IMR-90 (cell line): ENCODE measurements at regions not wholly inside any gene's neighbourhood (a gene's known extent, or its start where the extent isn't known, plus 50 kb on each side); places are given as distances from the start of the nearest gene placed in this dataset.

Experiments
- ATAC-seq: fragments of 200-7000 bp; cut with Tn5 transposase; 2 replicates; pipeline ENCODE4 v1.9.1; 2020; ENCODE audit warnings: low read depth, mild to moderate bottlenecking, moderate library complexity
- BruUV-seq: library from RNA; stranded (reverse); fragments of 400-500 nt; replicated peaks from 2 replicates; lab custom pipeline; 2021; lab: Mats Ljungman, UMichigan
- CTCF ChIA-PET: fragments of 300-600 bp; formaldehyde crosslinking; extraction: SDS; loops from one replicate; lab custom pipeline; 2021; ENCODE audit warnings: antibody characterized with exemption; lab: Yijun Ruan, JAX
- POLR2A ChIA-PET: fragments of 300-600 bp; sonication (Branson Sonifier 250); formaldehyde crosslinking; loops from one replicate; lab custom pipeline; 2022; ENCODE audit warnings: antibody characterized with exemption; ENCODE audit not compliant: unreplicated experiment; lab: Charles Lee
- DNase-seq: peaks from one replicate; pipeline ENCODE4 v3.0.0; 2013
- H2AFZ ChIP-seq: replicated peaks from 2 replicates; pipeline ENCODE3; 2013; ENCODE audit warnings: low read length, mild to moderate bottlenecking; ENCODE audit not compliant: poor library complexity
- H2AK5ac ChIP-seq: 2 replicates; pipeline ENCODE4 v1.6.1; 2013; ENCODE audit warnings: low read depth, low read length, inconsistent platforms
- H2AK9ac ChIP-seq: replicated peaks from 2 replicates; pipeline ENCODE3; 2013; ENCODE audit warnings: mild to moderate bottlenecking, low read depth, low read length, moderate library complexity; ENCODE audit not compliant: poor library complexity
- H2BK120ac ChIP-seq: 2 replicates; pipeline ENCODE4 v1.6.1; 2013; ENCODE audit warnings: low read depth, low read length, inconsistent platforms
- H2BK15ac ChIP-seq: 3 replicates; pipeline ENCODE4 v1.6.1; 2013; ENCODE audit warnings: low read depth, low read length, inconsistent platforms
- H2BK20ac ChIP-seq: 2 replicates; pipeline ENCODE4 v1.6.1; 2013; ENCODE audit warnings: low read depth, mild to moderate bottlenecking, inconsistent platforms, low read length, moderate library complexity
- H2BK5ac ChIP-seq: 2 replicates; pipeline ENCODE4 v1.6.1; 2013; ENCODE audit warnings: mild to moderate bottlenecking, low read depth, low read length, inconsistent platforms; ENCODE audit not compliant: poor library complexity, severe bottlenecking
- H3K14ac ChIP-seq: replicated peaks from 2 replicates; pipeline ENCODE4 v1.6.1; 2013; ENCODE audit warnings: low read depth, low read length, inconsistent platforms
- H3K18ac ChIP-seq: 2 replicates; pipeline ENCODE4 v1.6.1; 2013; ENCODE audit warnings: low read depth, low read length, control low read depth
- H3K23ac ChIP-seq: 2 replicates; pipeline ENCODE4 v1.6.1; 2013; ENCODE audit warnings: low read depth, low read length, inconsistent platforms
- H3K27ac ChIP-seq: 2 replicates; pipeline ENCODE4 v1.5.1; 2013; ENCODE audit warnings: mild to moderate bottlenecking, control low read depth, low read length; ENCODE audit not compliant: insufficient read depth
- H3K27me3 ChIP-seq: 2 replicates; pipeline ENCODE4 v1.6.1; 2013; ENCODE audit warnings: low read length; ENCODE audit not compliant: control insufficient read depth, insufficient read depth
- H3K36me3 ChIP-seq: 2 replicates; pipeline ENCODE4 v1.6.1; 2013; ENCODE audit warnings: low read length, mixed read lengths; ENCODE audit not compliant: control insufficient read depth, insufficient read depth
- H3K4ac ChIP-seq: 2 replicates; pipeline ENCODE4 v1.6.1; 2013; ENCODE audit warnings: low read depth, low read length, inconsistent platforms
- H3K4me1 ChIP-seq: 2 replicates; pipeline ENCODE4 v1.6.1; 2013; ENCODE audit warnings: low read length, mixed read lengths; ENCODE audit not compliant: control insufficient read depth, insufficient read depth
- H3K4me2 ChIP-seq: 2 replicates; pipeline ENCODE4 v1.6.1; 2013; ENCODE audit warnings: low read depth, mild to moderate bottlenecking, control low read depth, low read length, moderate library complexity
- H3K4me3 ChIP-seq: 2 replicates; pipeline ENCODE4 v1.5.1; 2013; ENCODE audit warnings: low read depth, mild to moderate bottlenecking, control low read depth, low read length, moderate library complexity; ENCODE audit not compliant: insufficient read depth
- H3K56ac ChIP-seq: 2 replicates; pipeline ENCODE4 v1.6.1; 2013; ENCODE audit warnings: low read length, inconsistent platforms; ENCODE audit not compliant: insufficient read depth; ENCODE audit errors: extremely low read depth
- H3K79me1 ChIP-seq, 2 experiments: 2 replicates each; pipeline ENCODE4 v1.6.1; 2013; ENCODE audit warnings: low read length in 2 of 2, inconsistent platforms in 1 of 2, low read depth in 1 of 2
- H3K9ac ChIP-seq: 2 replicates; pipeline ENCODE4 v1.6.1; 2013; ENCODE audit warnings: low read depth, low read length, control low read depth
- H3K9me1 ChIP-seq: 2 replicates; pipeline ENCODE4 v1.6.1; 2013; ENCODE audit warnings: low read length, inconsistent platforms; ENCODE audit not compliant: insufficient read depth
- H3K9me3 ChIP-seq: 2 replicates; pipeline ENCODE4 v1.6.1; 2013; ENCODE audit warnings: low read length; ENCODE audit not compliant: control insufficient read depth, insufficient read depth
- H4K20me1 ChIP-seq: 2 replicates; pipeline ENCODE4 v1.6.1; 2013; ENCODE audit warnings: low read length, inconsistent platforms; ENCODE audit not compliant: insufficient read depth
- H4K5ac ChIP-seq: 2 replicates; pipeline ENCODE4 v1.6.1; 2013; ENCODE audit warnings: mild to moderate bottlenecking, low read depth, low read length, control low read depth
- H4K8ac ChIP-seq, 2 experiments: 2 replicates each; pipeline ENCODE4 v1.6.1; 2013; ENCODE audit warnings: low read depth in 2 of 2, low read length in 2 of 2, control low read depth in 1 of 2, inconsistent platforms in 1 of 2
- H4K91ac ChIP-seq: 2 replicates; pipeline ENCODE4 v1.6.1; 2013; ENCODE audit warnings: low read depth, low read length, inconsistent platforms; ENCODE audit not compliant: insufficient read depth
- BHLHE40 ChIP-seq: fragments of 150-350 bp; IDR thresholded peaks from 2 replicates; pipeline ENCODE4 v1.6.1; 2016; ENCODE audit warnings: mild to moderate bottlenecking, low read depth, low read length
- CEBPB ChIP-seq: IDR thresholded peaks from 2 replicates; pipeline ENCODE4 v1.6.1; 2012; ENCODE audit warnings: low read depth, low read length, improper control_type of control experiment
- CHD1 ChIP-seq: IDR thresholded peaks from 2 replicates; pipeline ENCODE4 v1.6.1; 2012; ENCODE audit warnings: low read depth, low read length, improper control_type of control experiment
- CTCF ChIP-seq: conservative IDR thresholded peaks from 2 replicates; pipeline ENCODE4 v1.5.1; 2012; ENCODE audit warnings: mild to moderate bottlenecking, low read depth, low read length, improper control_type of control experiment
- ELK1 ChIP-seq: fragments of 150-350 bp; IDR thresholded peaks from 2 replicates; pipeline ENCODE4 v1.6.1; 2016; ENCODE audit warnings: low read depth, mild to moderate bottlenecking, low read length, moderate library complexity, borderline replicate concordance
- FOS ChIP-seq: fragments of 150-350 bp; IDR thresholded peaks from 2 replicates; pipeline ENCODE4 v1.6.1; 2016; ENCODE audit warnings: low read depth, low read length
- MAFK ChIP-seq: IDR thresholded peaks from 2 replicates; pipeline ENCODE4 v1.6.1; 2012; ENCODE audit warnings: low read depth, low read length, improper control_type of control experiment
- MAZ ChIP-seq: IDR thresholded peaks from 2 replicates; pipeline ENCODE4 v1.6.1; 2012; ENCODE audit warnings: low read depth, mild to moderate bottlenecking, low read length, improper control_type of control experiment, moderate library complexity, borderline replicate concordance
- MXI1 ChIP-seq: IDR thresholded peaks from 2 replicates; pipeline ENCODE4 v1.6.1; 2012; ENCODE audit warnings: low read depth, mild to moderate bottlenecking, low read length, moderate library complexity, borderline replicate concordance
- NFE2L2 ChIP-seq: fragments of 150-350 bp; IDR thresholded peaks from 2 replicates; pipeline ENCODE4 v1.6.1; 2016; ENCODE audit warnings: low read depth, mild to moderate bottlenecking, low read length
- POLR2A ChIP-seq: IDR thresholded peaks from 2 replicates; pipeline ENCODE4 v1.6.1; 2012; ENCODE audit warnings: mild to moderate bottlenecking, low read depth, low read length
- RAD21 ChIP-seq: IDR thresholded peaks from 2 replicates; pipeline ENCODE4 v1.6.1; 2012; ENCODE audit warnings: low read length, improper control_type of control experiment
- RCOR1 ChIP-seq: IDR thresholded peaks from 2 replicates; pipeline ENCODE4 v1.6.1; 2012; ENCODE audit warnings: mild to moderate bottlenecking, low read length, improper control_type of control experiment; ENCODE audit not compliant: insufficient replicate concordance
- USF2 ChIP-seq: fragments of 150-350 bp; IDR thresholded peaks from 2 replicates; pipeline ENCODE4 v1.6.1; 2017; ENCODE audit warnings: mild to moderate bottlenecking, antibody characterized with exemption, low read length, low read depth
- WGBS, 2 experiments: methylation state at CpG; one replicate each; pipeline versions ENCODE4 v1.1.5 to v1.1.7; 2013; ENCODE audit warnings: missing lambda C conversion rate in 2 of 2; ENCODE audit not compliant: insufficient read length in 1 of 2; ENCODE audit errors: extremely low coverage in 2 of 2; 5-methylcytosine and 5-hydroxymethylcytosine counted together
- dilution Hi-C: fragments of 300-500 bp; cut with HindIII; formaldehyde crosslinking; loops from one replicate; pipeline ENCODE4 v1.14.3; 2018; ENCODE audit warnings: low sequenced_read_pairs; ENCODE audit not compliant: unreplicated experiment
- in situ Hi-C: fragments of 300-500 bp; cut with MboI; formaldehyde crosslinking; loops from 3 replicates; pipeline ENCODE4 v1.14.3; 2019; ENCODE audit warnings: low sequenced_read_pairs, inconsistent platforms, mixed read lengths
- intact Hi-C: fragments of 100-400 bp; cut with micrococcal nuclease; formaldehyde crosslinking; loops from 2 replicates; pipeline ENCODE4 v1.10.0; 2022

GRCh38 chr9:119967867-119968535 is 598.8 kb upstream of the BRINP1 start:
- Histone ChIP-seq H3K27me3 (no peaks in the 10 kb centered on the region), H4K20me1 (no peaks in the 10 kb centered on the region), H2AK5ac (no peak overlapping the region), H3K23ac (no peak overlapping the region), H3K4me3 (no peak overlapping the region), H3K9me1 (no peaks in the 10 kb centered on the region; the same call in 1 of the 2 replicates), H2BK15ac (no peak overlapping the region; the same call in 2 of the 3 replicates), H3K9ac (no peak overlapping the region), H3K27ac (no peak overlapping the region), H3K4me2 (no peak overlapping the region), H3K56ac (no peak overlapping the region), H3K14ac (no peak overlapping the region), H4K5ac (no peak overlapping the region), H4K8ac (no peak overlapping the region), H2BK120ac (no peak overlapping the region; the same call in 1 of the 2 replicates), H3K18ac (no peak overlapping the region), H3K4me1 (peaks cover 5% of the 10 kb centered on the region), H3K4ac (no peak overlapping the region), H2AK9ac (no peak overlapping the region), H4K91ac (no peak overlapping the region), H2BK20ac (no peak overlapping the region), H3K36me3 (no peaks in the 10 kb centered on the region), H2BK5ac (no peak overlapping the region), H3K79me1 (no peaks in the 10 kb centered on the region), H3K9me3 (no peaks in the 10 kb centered on the region), H2AFZ (no peak overlapping the region)
- ATAC-seq (no peak), DNase-seq (no peak)
- 93% methylated on average over 3 of the region's 6 CpGs; no CpG with 5 or more reads in 1 of the 2 experiments for WGBS, 2 experiments
- in situ Hi-C loops, result loop anchor here (10.0 kb wide), 3 partner anchors 387 to 507 kb away; no protein-coding TSS in a partner anchor
- CTCF ChIA-PET, result interaction anchor here (0.8 to 3.1 kb wide), 8 partner anchors 12 to 509 kb away, joined by 3 to 21 read pairs (median 5); no protein-coding TSS in a partner anchor
- dilution Hi-C loops, result no loop called here
- no TSS peak for BruUV-seq
- intact Hi-C loops, result no loop called here
- POLR2A ChIA-PET, result interaction anchor here (0.8 kb wide), 1 partner anchor 412 kb away, joined by 3 read pairs; no protein-coding TSS in a partner anchor
- TF ChIP-seq CTCF (no peak), FOS (no peak), MXI1 (no peak), RCOR1 (no peak), ELK1 (no peak), BHLHE40 (no peak), NFE2L2 (no peak), MAFK (no peak), POLR2A (no peak), RAD21 (no peak), MAZ (no peak), CEBPB (no peak), CHD1 (no peak), USF2 (no peak)
